MCF 10A (cell line): ENCODE measurements at regions not wholly inside any gene's neighbourhood (a gene's known extent, or its start where the extent isn't known, plus 50 kb on each side); places are given as distances from the start of the nearest gene placed in this dataset.
A peak's percentile ranks its signal among the peaks of the same experiment; 100 is the strongest.

Experiments
- BruUV-seq: library from RNA; stranded (reverse); fragments of 400-500 nt; replicated peaks from 2 replicates; lab custom pipeline; 2021; lab: Mats Ljungman, UMichigan
- CTCF ChIA-PET: fragments of 300-600 bp; sonication (Branson Sonifier 250); formaldehyde crosslinking; extraction: SDS; loops from one replicate; lab custom pipeline; 2021; ENCODE audit warnings: antibody characterized with exemption, inconsistent platforms; lab: Yijun Ruan, JAX
- POLR2A ChIA-PET: fragments of 300-600, 350-650 bp; sonication (Branson Sonifier 250); formaldehyde crosslinking; extraction: SDS; loops from one replicate; lab custom pipeline; 2020; ENCODE audit warnings: antibody characterized with exemption, inconsistent platforms; lab: Yijun Ruan, JAX
- DNase-seq: peaks from one replicate; pipeline ENCODE4 v3.0.0-alpha.2; 2018; ENCODE audit not compliant: unreplicated experiment
- H3K27ac Mint-ChIP-seq: one replicate; pipeline ENCODE4 v1.8.0; 2022; ENCODE audit warnings: mild to moderate bottlenecking, low read depth, mixed read lengths; ENCODE audit not compliant: unreplicated experiment
- H3K27me3 Mint-ChIP-seq: one replicate; pipeline ENCODE4 v1.8.0; 2022; ENCODE audit warnings: mixed read lengths; ENCODE audit not compliant: insufficient read depth, unreplicated experiment
- H3K36me3 Mint-ChIP-seq: one replicate; pipeline ENCODE4 v1.8.0; 2022; ENCODE audit warnings: mild to moderate bottlenecking, moderate library complexity, mixed read lengths; ENCODE audit not compliant: insufficient read depth, unreplicated experiment
- H3K4me1 Mint-ChIP-seq: one replicate; pipeline ENCODE4 v1.8.0; 2022; ENCODE audit warnings: mixed read lengths; ENCODE audit not compliant: insufficient read depth, unreplicated experiment
- H3K4me3 Mint-ChIP-seq: one replicate; pipeline ENCODE4 v1.8.0; 2022; ENCODE audit warnings: mild to moderate bottlenecking, moderate library complexity, mixed read lengths; ENCODE audit not compliant: unreplicated experiment
- H3K9me3 Mint-ChIP-seq: one replicate; pipeline ENCODE4 v1.8.0; 2022; ENCODE audit warnings: mixed read lengths; ENCODE audit not compliant: unreplicated experiment
- intact Hi-C: fragments of 100-400 bp; cut with micrococcal nuclease; formaldehyde crosslinking; loops from 2 replicates; pipeline ENCODE4 v1.14.1; 2022
- TF ChIP-seq, protein P1 (sequence below): fragments of 200-600 bp; IDR thresholded peaks from one replicate; pipeline ENCODE4 v1.8.0; 2022; ENCODE audit warnings: antibody characterized with exemption, mild to moderate bottlenecking; ENCODE audit not compliant: unreplicated experiment

DNA sequence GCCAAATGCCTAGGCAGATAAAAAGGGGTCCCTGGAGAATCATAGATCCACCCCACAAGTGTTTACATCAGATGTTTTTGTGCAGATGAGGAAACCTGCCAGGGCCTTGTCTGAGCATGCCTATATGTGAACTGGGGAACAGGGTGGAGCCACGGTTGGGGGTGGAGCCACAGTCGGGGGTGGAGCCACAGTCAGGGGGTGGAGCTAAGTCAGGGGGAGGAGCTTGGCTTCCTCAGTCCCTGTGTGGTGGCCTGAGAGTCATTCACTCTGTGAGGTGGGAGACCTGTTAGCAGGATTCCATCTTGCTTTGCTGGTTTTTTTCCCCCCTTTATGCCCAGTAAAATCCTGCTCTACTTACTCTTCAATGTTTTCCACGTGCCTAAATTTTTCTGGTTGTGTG is 57.8 kb upstream of the TGFBR2 start:
- Mint-ChIP-seq H3K4me3 (no peak overlapping the region), H3K36me3 (no peaks in the 10 kb centered on the region), H3K27ac (peak overlapping the region; percentile 35), H3K4me1 (peaks cover 22% of the 10 kb centered on the region), H3K27me3 (no peaks in the 10 kb centered on the region), H3K9me3 (peaks cover 6% of the 10 kb centered on the region)
- DNase-seq, result peak; percentile 51
- TF ChIP-seq, protein P1, sequence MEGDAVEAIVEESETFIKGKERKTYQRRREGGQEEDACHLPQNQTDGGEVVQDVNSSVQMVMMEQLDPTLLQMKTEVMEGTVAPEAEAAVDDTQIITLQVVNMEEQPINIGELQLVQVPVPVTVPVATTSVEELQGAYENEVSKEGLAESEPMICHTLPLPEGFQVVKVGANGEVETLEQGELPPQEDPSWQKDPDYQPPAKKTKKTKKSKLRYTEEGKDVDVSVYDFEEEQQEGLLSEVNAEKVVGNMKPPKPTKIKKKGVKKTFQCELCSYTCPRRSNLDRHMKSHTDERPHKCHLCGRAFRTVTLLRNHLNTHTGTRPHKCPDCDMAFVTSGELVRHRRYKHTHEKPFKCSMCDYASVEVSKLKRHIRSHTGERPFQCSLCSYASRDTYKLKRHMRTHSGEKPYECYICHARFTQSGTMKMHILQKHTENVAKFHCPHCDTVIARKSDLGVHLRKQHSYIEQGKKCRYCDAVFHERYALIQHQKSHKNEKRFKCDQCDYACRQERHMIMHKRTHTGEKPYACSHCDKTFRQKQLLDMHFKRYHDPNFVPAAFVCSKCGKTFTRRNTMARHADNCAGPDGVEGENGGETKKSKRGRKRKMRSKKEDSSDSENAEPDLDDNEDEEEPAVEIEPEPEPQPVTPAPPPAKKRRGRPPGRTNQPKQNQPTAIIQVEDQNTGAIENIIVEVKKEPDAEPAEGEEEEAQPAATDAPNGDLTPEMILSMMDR, result no peak
- BruUV-seq, result no TSS peak
- intact Hi-C loops, result no loop called here
- ChIA-PET CTCF (interaction anchor here (0.8 kb wide), 1 partner anchor 27 kb away, joined by 3 read pairs; no protein-coding TSS in a partner anchor), POLR2A (interaction anchor here (0.7 to 5.0 kb wide), 7 partner anchors 11 to 59 kb away, joined by 3 to 34 read pairs (median 4); partner anchors contain the start of gene TGFBR2)

GRCh38 chr3:30549600-30549999 is 56.8 kb upstream of the TGFBR2 start:
- H3K4me1 Mint-ChIP-seq, result peaks cover 29% of the 10 kb centered on the region
- no TSS peak for BruUV-seq
- ChIA-PET CTCF (no interaction called here), POLR2A (interaction anchor here (1.0 to 1.6 kb wide), 5 partner anchors 16 to 57 kb away, joined by 3 to 5 read pairs (median 4); partner anchors contain the start of gene TGFBR2)
- no peak for DNase-seq
- TF ChIP-seq, protein P1, result no peak
- no peak overlapping the region for H3K4me3 Mint-ChIP-seq
- no peaks in the 10 kb centered on the region for H3K27me3 Mint-ChIP-seq
- no peaks in the 10 kb centered on the region for H3K36me3 Mint-ChIP-seq
- H3K27ac Mint-ChIP-seq, result no peak overlapping the region
- peaks cover 6% of the 10 kb centered on the region for H3K9me3 Mint-ChIP-seq
- intact Hi-C loops, result no loop called here

- CTCF ChIA-PET, result interaction anchor here (0.6 kb wide), 2 partner anchors 29 to 171 kb away, joined by 3 to 4 read pairs; no protein-coding TSS in a partner anchor
- TF ChIP-seq, protein P1, result no peak
- no TSS peak for BruUV-seq
- Mint-ChIP-seq H3K27ac (no peak overlapping the region), H3K36me3 (no peaks in the 10 kb centered on the region), H3K27me3 (no peaks in the 10 kb centered on the region), H3K9me3 (peaks cover 6% of the 10 kb centered on the region), H3K4me1 (peaks cover 23% of the 10 kb centered on the region), H3K4me3 (no peak overlapping the region)
- POLR2A ChIA-PET, result interaction anchor here (0.7 to 1.6 kb wide), 4 partner anchors 32 to 316 kb away, joined by 3 to 4 read pairs (median 4); partner anchors contain the start of gene TGFBR2
- DNase-seq, result peak; percentile 65
- intact Hi-C loops, result no loop called here
Measured at GRCh38 chr3:30550246-30550645, 56.2 kb upstream of the TGFBR2 start.

DNA sequence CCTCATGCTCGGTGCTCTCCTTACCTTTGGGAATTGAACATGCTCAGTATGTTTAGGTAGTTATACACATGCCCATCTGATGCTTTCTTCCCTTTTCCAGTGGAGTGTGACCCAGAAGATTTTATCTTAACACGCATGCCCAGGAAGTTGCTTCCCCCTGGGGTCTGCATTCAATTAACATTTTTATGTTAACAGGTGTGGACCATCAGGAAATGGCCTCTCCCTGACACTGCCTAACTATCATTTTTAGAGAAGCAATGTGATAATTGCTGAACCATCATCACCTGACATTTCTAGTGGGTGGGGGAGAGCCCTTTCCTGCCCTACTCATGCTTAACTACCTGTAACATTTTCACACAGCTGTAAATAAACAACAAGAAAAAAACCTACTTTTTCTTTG is 55.1 kb upstream of the TGFBR2 start:
- POLR2A ChIA-PET, result interaction anchor here (0.7 to 1.5 kb wide), 2 partner anchors 55 to 317 kb away, joined by 4 read pairs; partner anchors contain the start of gene TGFBR2
- intact Hi-C loops, result no loop called here
- Mint-ChIP-seq H3K27me3 (no peaks in the 10 kb centered on the region), H3K4me1 (peaks cover 19% of the 10 kb centered on the region), H3K36me3 (no peaks in the 10 kb centered on the region), H3K27ac (no peak overlapping the region), H3K4me3 (no peak overlapping the region), H3K9me3 (peaks cover 6% of the 10 kb centered on the region)
- TF ChIP-seq, protein P1, result no peak
- DNase-seq, result no peak
- BruUV-seq, result no TSS peak
- CTCF ChIA-PET, result no interaction called here
